ENCODE measurements at regions not wholly inside any gene's neighbourhood (a gene's known extent, or its start where the extent isn't known, plus 50 kb on each side); places are given as distances from the start of the nearest gene placed in this dataset.

GRCh38 chr3:132972333-132972732, 65.9 kb upstream of the TMEM108 start:
- no peaks in the 10 kb centered on the region for H3K4me1 ChIP-seq
- no TSS peak for BruUV-seq (replicated peaks)
- intact Hi-C loops (cut with micrococcal nuclease; ENCODE audit: unreplicated experiment): no loop called here
- Mint-ChIP-seq H3K27me3 (ENCODE audit: insufficient read depth, unreplicated experiment) (no peaks in the 10 kb centered on the region), H3K27ac (ENCODE audit: unreplicated experiment) (no peak overlapping the region), H3K36me3 (ENCODE audit: insufficient read depth, unreplicated experiment) (no peaks in the 10 kb centered on the region), H3K4me1 (ENCODE audit: low read depth, unreplicated experiment) (no peaks in the 10 kb centered on the region), H3K4me3 (ENCODE audit: unreplicated experiment) (no peak overlapping the region), H3K9me3 (ENCODE audit: unreplicated experiment) (no peaks in the 10 kb centered on the region)
- no peak for TF ChIP-seq CTCF (IDR thresholded peaks at IDR 0.05; ENCODE audit: insufficient read depth in 1 of 2, low read depth in 1 of 2, low read length in 1 of 2, severe bottlenecking in 1 of 2, unreplicated experiment in 1 of 2)
- H3K27me3 ChIP-seq (replicated peaks; ENCODE audit: control insufficient read depth, insufficient read depth, low read length): no peaks in the 10 kb centered on the region
- no peaks in the 10 kb centered on the region for H3K9me3 ChIP-seq
- H3K4me3 ChIP-seq (ENCODE audit: low read depth, low read length): no peak overlapping the region
- no peaks in the 10 kb centered on the region for H3K36me3 ChIP-seq (ENCODE audit: control insufficient read depth, insufficient read depth, low read length)
- ChIA-PET POLR2A (no interaction called here), CTCF (no interaction called here)
- no peak for DNase-seq

GRCh38 chr3:132966374-132966773, 71.8 kb upstream of the TMEM108 start:
- no peaks in the 10 kb centered on the region for H3K4me1 ChIP-seq
- Mint-ChIP-seq H3K4me3 (ENCODE audit: unreplicated experiment) (no peak overlapping the region), H3K27me3 (ENCODE audit: insufficient read depth, unreplicated experiment) (peaks cover 2% of the 10 kb centered on the region), H3K36me3 (ENCODE audit: insufficient read depth, unreplicated experiment) (no peaks in the 10 kb centered on the region), H3K9me3 (ENCODE audit: unreplicated experiment) (no peaks in the 10 kb centered on the region), H3K4me1 (ENCODE audit: low read depth, unreplicated experiment) (no peaks in the 10 kb centered on the region), H3K27ac (ENCODE audit: unreplicated experiment) (no peak overlapping the region)
- no peaks in the 10 kb centered on the region for H3K27me3 ChIP-seq (replicated peaks; ENCODE audit: control insufficient read depth, insufficient read depth, low read length)
- BruUV-seq (replicated peaks): no TSS peak
- ChIA-PET POLR2A (no interaction called here), CTCF (no interaction called here)
- TF ChIP-seq CTCF (IDR thresholded peaks at IDR 0.05; ENCODE audit: insufficient read depth in 1 of 2, low read depth in 1 of 2, low read length in 1 of 2, severe bottlenecking in 1 of 2, unreplicated experiment in 1 of 2): no peak
- no peaks in the 10 kb centered on the region for H3K36me3 ChIP-seq (ENCODE audit: control insufficient read depth, insufficient read depth, low read length)
- H3K9me3 ChIP-seq: no peaks in the 10 kb centered on the region
- H3K4me3 ChIP-seq (ENCODE audit: low read depth, low read length): no peak overlapping the region
- intact Hi-C loops (cut with micrococcal nuclease; ENCODE audit: unreplicated experiment): no loop called here
- no peak for DNase-seq

GRCh38 chr3:132964266-132964665, 73.9 kb upstream of the TMEM108 start:
- TF ChIP-seq CTCF (IDR thresholded peaks at IDR 0.05; ENCODE audit: insufficient read depth in 1 of 2, low read depth in 1 of 2, low read length in 1 of 2, severe bottlenecking in 1 of 2, unreplicated experiment in 1 of 2): no peak
- Histone ChIP-seq H3K4me1 (no peaks in the 10 kb centered on the region), H3K27me3 (replicated peaks; ENCODE audit: control insufficient read depth, insufficient read depth, low read length) (no peaks in the 10 kb centered on the region), H3K4me3 (ENCODE audit: low read depth, low read length) (no peak overlapping the region), H3K36me3 (ENCODE audit: control insufficient read depth, insufficient read depth, low read length) (no peaks in the 10 kb centered on the region), H3K9me3 (no peaks in the 10 kb centered on the region)
- ChIA-PET CTCF (no interaction called here), POLR2A (no interaction called here)
- no peak overlapping the region for H3K27ac Mint-ChIP-seq (ENCODE audit: unreplicated experiment)
- peaks cover 7% of the 10 kb centered on the region for H3K27me3 Mint-ChIP-seq (ENCODE audit: insufficient read depth, unreplicated experiment)
- no peaks in the 10 kb centered on the region for H3K9me3 Mint-ChIP-seq (ENCODE audit: unreplicated experiment)
- no TSS peak for BruUV-seq (replicated peaks)
- intact Hi-C loops (cut with micrococcal nuclease; ENCODE audit: unreplicated experiment): no loop called here
- H3K4me1 Mint-ChIP-seq (ENCODE audit: low read depth, unreplicated experiment): no peaks in the 10 kb centered on the region
- DNase-seq: no peak
- H3K36me3 Mint-ChIP-seq (ENCODE audit: insufficient read depth, unreplicated experiment): no peaks in the 10 kb centered on the region
- no peak overlapping the region for H3K4me3 Mint-ChIP-seq (ENCODE audit: unreplicated experiment)

All from Caco-2 (cell line).